HG03095 (cell line): ENCODE measurements at regions not wholly inside any gene's neighbourhood (a gene's known extent, or its start where the extent isn't known, plus 50 kb on each side); places are given as distances from the start of the nearest gene placed in this dataset.
"Not testable (repeated sequence)": the region's sequence is repeated elsewhere in the genome, so short reads cannot be mapped to it uniquely, and the experiment has no call there.

Experiments used
- ATAC-seq: cut with Tn5 transposase; IDR thresholded peaks from one replicate; pipeline ENCODE4 v1.9.1; 2021; ENCODE audit warnings: moderate library complexity; ENCODE audit not compliant: unreplicated experiment

DNA sequence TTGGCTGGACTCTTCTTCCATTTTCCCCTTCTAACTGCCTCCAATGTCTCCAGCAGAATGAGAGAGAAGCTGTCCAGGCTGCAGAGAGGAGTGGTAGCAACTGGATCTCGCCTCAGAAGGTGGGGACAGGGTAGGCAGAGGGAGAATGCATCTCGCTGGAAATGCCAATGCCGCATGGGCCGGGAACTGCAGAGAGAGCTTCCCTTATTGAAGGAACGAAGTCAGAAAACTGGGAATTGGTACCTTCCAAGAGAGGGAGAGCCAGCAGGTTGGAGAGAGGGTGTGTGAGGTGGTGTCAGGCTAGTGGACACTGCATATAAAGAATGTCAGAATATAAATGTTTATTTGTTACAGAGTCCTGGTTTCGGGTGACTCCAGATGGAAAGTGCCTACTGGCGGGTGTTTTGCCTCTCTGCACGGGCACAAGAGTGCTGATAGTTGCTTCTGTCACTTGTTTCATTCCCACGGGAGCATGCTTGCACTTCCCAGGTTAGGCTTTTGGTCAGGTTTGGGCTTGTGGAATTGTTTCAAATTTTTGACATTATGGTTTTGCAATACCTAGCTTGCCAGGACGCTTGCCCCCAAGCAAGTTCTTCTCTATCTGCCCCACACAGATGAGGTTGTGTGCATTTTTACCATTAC lies 156.8 kb upstream of the STS start:
- ATAC-seq: no peak

DNA sequence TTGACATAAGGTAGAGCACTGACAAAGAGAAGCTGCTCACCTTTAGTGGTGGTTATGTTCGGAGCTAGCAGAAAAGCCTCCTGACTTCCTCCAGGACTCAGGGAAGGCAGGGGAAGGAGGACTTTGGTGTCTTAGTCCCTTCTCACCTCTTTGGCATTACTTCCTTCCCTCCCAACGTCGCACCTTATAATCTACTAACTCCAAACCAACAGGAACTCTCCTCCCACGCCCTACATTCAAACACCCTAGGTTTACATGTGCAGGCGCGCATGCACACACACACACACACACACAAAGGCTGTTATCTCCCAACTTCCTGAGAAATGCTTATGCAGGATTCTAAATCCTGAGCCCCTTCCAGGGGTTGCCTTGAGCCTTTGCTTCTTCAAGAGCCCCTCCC lies 157.7 kb upstream of the STS start:
- no peak for ATAC-seq

DNA sequence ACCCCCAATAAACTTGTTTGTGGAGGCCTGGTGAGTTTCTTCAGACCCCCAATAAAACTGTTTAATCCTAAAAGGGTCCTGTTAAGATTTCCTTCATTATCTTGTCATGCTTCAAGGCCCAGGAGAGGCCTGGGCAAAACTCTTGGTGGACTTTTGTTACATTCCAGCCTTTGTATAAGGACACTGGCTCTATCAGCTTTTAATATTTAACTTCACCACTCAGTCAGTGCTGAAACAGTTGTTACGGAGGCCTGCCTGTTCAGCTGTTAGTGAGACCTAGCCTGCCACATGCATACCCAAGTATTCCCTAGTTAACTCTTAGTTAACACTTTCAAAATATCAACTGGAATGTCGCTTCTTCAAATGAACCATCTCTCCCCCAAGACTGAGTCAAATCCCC lies 158.8 kb upstream of the STS start:
- ATAC-seq: not testable (repeated sequence)

DNA sequence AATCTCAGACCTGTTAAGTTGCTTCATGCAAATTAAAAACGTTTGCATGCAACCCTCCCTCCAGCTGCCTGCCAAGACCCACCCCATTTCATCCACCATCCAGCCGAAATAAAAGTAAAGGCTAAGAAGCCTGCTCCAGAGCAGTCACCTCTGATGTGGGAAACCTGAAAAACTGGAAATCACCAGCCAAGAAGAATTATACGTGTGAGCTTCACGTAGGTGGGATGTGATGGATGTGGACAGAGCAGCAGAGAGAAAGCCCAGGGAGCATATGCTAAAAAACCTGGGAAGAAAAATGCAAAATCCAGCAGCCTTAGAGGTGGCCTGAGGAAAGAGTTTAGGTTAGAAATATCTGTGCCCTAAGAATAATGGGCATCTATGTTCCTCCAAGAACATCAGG lies 160.6 kb upstream of the STS start:
- ATAC-seq: no peak

DNA sequence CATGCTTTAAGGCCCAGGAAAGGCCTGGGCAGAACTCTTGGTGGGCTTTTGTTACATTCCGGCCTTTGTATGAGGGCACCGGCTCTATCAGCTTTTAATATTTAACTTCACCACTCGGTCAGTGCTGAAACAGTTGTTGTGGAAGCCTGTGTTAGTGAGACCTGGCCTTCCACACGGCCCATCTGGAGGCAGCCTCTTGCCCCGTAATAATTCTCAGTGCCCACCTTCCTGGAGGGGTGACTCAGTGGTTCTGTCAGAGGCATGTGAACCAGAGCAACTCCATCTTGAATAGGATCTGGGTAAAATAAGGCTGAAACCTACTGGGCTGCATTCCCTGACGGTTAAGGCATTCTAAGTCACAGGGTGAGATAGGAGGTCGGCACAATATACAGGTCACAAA lies 162.0 kb upstream of the STS start:
- ATAC-seq: no peak

DNA sequence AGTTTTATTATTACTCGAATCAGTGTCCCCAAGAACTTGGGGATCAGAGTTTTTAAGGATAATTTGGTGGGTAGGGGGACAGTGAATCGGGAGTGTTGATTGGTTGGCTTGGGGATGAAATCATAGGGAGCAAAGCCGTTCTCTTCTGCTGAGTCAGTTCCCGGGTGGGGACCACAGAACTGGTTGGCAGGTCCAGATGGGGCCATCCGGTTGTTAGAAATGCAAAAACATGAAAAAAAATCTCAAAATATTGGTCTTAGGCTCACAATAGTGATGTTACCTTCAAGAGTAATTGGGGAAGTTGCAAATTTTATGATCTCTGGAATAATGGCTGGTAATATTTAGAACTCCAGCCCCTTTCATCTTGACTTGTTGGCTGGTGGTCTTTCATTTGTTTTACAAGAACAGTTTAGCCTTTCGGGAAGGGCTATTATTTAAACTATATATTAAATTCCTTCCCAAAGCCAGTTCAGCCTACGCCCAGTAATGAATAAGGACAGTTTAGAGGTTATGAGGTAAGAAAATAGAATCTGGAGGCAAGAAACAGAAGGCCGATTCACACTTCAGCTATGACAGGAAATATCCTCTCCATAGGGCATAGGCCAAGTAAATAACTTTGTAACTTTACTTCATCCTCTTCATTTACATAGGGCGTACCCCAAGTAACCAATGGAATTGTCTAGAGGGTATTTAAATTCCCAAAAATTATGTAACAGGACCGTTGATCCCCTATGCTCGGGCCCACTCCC lies 164.1 kb upstream of the STS start:
- no peak for ATAC-seq

DNA sequence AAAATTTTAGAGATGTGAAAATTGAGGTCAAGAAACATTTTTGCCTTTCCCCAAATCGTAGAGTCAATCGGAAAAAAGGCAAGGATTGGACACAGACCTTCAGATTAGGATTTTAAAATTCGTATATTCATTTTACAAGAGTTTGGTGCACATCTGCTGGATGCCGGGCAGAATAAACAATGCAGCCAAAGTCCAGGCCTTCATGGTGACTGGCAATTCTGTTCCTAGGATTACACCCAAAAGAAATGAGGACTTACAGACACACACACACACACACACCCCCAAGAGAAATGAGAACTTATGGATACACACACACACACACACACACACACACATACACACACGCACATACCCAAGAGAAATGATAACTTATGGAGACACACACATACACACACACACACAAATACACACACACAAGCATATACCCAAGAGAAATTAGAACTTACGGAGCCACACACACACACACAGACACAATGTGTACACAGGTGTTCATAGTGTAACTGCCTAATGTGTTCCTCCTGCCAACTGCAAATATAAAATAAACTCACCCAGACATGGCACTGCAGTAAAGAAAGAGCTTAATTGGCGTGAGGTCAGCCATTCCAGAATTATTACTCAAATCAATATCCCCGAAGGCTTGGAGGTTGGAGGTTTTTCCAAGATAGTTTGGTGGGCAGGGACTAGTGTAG lies 165.7 kb upstream of the STS start:
- ATAC-seq: no peak

DNA sequence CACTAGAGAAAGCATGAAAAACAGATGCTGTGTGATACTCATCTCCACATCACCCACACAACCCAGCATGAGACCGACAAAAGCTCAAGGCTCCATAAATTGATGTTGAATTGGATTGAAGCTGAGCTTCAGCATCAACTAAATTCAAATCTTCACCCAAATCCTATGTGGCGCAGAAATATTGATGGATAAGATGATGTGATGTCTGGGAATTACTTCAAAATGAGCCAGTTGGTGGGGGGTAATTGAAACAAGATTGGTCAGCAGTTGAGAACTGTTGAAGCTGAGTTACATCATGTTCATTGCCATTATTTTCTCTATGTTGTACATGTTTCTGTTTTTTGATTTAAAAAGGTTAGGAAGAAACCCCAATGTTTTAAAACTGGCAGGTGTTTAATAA lies 166.5 kb upstream of the STS start:
- no peak for ATAC-seq

DNA sequence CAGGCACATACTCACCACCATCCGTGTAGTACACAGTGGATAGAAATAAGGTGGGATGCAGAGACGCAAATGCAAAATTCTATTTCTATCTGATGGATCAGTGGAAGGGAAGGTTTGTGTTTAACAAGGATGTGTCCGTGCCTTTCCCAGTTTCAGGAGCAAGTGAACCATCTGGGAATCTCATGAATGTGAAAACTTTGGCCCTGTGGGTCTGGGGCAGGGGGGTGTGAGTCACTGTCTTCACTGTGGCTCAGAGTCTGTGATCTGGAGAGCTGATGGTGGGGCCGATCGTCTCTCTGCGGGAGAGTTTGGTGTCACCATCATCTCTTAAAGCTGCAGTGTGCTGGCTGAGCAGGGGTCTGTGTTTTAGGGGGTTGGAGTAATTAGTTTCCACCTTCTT lies 179.3 kb upstream of the STS start:
- ATAC-seq: no peak

DNA sequence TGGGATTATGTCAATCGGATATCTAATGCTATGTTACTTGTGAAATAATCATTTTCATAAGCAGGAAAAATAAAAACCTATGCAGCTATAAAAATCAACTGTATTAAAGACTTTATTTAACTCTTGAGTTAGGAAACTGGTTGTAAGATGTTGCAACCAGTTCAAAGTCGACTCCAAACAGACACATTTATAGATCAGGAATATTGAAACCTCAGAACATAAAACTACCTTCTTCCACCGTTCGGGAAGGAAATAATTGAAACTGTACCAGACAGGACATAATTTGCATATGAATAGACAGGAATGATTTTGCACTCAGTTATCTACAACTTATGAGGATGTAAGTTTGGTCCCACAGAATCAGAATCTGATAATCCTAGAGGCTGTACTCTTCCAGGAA lies 181.8 kb upstream of the STS start:
- no peak for ATAC-seq

DNA sequence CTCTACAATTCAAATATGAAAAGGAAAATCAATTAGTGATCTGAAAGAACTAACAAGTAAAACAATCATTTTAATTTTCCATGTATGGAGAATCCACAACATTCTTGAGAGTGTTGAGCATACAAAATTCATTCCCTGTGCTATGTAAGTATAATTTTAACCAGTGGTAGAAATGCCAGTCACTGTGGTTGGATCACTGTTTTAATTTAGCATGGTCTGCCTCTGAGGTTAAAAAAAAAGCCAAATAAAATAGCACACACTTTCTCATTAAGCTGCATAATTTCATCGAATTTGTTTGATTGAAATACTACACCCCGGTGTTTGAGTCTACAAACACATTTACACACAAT lies 185.5 kb upstream of the STS start:
- ATAC-seq: no peak

DNA sequence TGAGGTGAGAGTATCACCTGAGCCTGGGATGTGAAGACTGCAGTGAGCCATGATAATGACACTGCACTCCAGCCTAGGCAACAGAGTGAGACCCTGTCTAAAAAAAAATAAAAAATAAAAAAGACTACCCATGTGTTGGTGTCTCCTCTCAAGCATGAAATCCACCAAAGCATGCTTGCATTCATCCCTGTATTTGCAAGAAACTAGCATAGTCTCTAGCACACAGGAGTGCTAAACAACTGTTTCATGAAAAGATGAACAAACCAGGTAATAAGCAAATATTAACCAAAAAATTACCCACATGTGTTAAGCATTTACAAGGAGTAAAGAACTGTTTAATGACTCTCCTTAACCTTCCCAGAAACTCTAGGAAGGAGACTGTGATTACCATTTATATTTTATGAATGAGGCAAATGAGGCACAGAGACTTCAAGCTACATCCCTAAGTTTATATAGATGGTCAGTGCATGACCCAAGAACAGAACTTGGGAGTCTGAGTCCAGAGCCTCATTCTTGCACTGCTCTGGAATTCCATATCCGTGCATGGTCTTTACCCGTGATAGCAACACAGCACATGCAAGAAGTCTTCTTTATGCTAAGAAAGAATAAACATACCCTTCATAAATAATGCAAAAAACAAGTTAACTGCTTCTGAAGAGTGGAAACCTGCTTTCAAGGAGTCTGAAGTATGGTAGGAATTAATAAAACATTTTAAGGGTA lies 186.1 kb upstream of the STS start:
- ATAC-seq: no peak

DNA sequence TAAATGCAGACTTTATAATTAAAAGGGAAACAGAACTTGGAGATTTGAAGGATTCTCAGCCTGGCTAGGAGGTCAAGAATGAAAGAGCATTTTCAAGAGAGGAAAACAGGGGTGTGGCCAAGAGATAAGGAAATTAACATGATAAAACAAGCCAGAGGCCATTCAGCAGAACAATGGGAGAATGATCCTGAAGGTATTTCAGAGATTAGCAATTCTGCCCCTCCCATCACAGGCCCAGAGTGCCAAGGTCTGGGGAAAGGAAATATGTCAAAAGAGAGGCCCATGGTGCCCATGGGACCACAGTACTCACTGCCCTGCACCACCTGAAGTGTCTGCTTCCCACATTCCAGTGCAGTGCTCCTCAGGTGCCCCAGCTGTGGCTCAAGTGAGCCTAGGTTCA lies 188.5 kb upstream of the STS start:
- no peak for ATAC-seq

DNA sequence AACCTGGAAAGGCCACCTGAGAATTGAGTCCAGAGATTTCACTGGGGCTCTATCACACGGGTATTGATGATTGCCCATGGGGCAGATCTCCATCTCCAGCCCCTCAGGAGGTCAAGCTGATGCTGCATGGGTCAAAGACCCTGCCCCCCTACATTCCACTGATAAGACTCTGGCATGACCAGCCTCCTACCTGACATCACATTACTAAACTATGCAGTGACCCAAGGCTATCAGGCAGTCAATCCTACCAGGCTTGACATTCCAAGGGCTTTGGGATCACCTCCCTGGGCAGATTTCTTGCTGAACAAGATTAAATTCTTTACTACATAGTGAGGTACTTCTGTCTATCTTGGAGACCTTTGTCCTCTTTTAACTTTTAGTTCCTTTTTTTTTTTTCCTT lies 192.7 kb upstream of the STS start:
- ATAC-seq: no peak

DNA sequence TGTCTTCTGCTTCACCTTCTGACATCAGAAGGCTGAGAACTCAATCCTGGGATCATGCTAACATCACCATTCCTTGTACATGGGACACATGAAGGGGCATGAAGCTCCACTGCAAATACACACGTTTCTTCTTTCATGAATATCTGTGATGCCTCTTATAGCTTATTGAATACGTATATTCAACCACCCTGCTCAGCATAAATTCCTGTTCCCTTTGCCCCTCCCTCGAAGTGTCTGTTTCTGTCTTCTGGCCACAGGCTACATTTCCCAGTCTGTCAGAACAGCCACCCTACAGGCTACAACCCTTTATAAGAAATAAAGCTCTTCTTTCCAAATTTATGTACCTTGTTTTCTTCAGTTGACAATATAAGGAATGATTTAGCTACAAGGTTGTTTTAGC lies 201.3 kb upstream of the STS start:
- ATAC-seq: no peak

DNA sequence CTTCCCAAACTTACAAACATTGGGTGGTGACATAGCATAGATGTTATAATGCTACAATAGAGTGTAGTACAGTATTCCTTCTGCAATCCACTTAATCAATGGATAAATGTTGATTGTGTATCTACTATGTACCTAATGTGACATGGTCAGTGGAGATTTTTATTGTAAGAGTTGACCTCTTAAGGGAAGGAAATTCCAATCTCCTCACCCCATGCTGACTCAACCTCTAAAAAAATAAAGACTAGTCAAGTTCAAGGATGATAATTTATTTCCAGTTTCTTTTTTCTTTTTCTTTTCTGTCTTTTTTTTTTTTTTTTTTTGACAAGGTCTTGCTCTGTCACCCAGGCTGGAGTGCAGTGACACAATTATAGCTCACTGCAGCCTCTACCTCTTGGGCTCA lies 206.5 kb upstream of the STS start:
- ATAC-seq: no peak

DNA sequence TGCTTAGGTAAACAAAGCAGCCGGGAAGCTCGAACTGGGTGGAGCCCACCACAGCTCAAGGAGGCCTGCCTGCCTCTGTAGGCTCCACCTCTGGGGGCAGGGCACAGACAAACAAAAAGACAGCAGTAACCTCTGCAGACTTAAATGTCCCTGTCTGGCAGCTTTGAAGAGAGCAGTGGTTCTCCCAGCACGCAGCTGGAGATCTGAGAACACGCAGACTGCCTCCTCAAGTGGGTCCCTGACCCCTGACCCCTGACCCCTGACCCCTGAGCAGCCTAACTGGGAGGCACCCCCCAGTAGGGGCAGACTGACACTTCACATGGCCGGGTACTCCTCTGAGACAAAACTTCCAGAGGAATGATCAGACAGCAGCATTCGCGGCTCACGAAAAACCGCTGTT lies 214.6 kb upstream of the STS start:
- ATAC-seq: not testable (repeated sequence)

DNA sequence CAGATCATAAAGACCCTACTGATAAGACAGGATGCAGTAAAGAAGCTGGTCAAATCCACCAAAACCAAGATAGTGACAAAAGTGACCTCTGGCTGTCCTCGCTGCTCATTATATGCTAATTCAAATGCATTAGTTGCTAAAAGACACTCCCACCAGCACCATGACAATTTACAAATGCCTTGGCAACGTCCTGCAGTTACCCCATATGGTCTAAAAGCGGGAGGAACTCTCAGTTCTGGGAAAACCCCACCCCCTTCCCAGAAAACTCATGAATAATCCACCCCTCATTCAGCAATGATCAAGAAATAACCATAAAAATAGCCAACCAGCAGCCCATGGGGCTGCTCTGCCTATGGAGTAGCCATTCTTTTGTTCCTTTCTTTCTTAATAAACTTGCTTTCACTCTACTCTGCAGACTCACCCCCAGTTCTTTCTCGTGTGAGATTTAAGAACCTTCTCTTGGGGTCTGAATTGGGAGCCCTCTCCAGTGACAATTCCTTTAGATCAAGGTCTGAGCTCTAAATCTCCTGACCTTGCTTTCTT lies 217.1 kb upstream of the STS start:
- no peak for ATAC-seq

DNA sequence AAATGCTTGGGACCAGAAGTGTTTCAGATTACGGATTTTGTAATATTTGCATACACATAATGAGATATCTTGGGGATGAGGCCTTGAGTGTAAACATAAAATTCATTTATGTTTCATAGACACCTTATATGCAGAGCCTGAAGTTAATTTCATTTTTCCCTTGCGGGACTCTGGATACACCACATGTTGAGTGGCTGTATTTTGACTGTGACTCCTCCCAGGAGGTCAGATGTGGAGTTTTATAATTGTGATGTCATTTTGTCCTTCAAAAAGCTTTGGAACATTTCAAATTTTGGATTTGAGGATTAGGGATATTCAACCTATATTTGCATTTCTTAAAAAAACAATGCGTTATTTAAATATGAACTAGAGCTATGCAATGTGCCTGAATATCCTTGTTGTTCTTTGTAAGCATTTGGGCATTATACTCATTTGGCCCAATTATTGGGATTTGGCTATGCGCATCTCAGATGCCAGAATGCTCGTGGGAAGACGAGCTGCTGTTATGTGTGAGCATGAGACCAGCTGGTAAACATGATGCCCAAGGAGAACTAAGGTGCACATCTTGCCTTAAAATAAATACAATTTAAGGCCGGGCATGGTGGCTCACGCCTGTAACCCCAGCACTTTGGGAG lies 223.0 kb upstream of the STS start:
- no peak for ATAC-seq

DNA sequence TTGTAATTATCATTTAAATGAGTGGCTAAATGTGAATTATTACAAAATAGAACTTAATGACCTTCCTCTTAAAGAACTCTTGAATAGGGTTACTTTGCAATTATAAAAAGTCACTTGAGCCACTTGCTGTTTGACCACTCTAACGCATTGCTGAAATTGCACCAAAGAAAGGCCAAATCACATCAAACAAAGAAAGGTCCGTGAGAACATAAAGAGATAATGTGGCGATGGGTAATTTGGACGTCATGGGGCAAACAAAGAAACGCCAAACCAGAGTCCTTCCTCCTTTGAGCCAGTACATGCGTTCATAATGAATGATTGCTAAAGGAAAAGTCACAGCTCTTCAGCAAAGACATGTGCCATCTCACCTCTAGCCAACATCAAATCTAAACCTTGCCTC lies 229.8 kb upstream of the STS start:
- no peak for ATAC-seq

DNA sequence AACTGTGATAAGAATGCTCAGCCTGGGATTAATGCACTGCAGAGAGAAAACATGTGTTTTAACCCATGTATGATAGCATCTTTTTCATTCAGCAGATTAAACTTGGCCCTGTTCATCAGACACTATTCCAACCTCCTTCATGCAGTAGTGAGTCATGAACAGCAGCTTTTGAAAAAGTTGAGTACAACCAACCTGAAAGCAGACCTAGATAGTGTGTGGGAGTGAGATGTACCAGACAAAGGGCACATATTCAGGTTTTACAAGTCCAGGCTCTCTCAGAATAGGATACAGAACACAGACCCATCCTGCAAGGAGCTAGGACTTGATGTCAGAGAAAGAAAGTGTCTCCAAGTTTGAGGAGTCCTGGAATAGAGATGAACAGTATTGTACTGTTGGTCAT lies 237.3 kb upstream of the STS start:
- ATAC-seq: no peak
